COLO829 (cell line): ENCODE measurements at regions not wholly inside any gene's neighbourhood (a gene's known extent, or its start where the extent isn't known, plus 50 kb on each side); places are given as distances from the start of the nearest gene placed in this dataset.

Experiments
- DNase-seq: peaks from one replicate; pipeline ENCODE4 v3.0.0; 2012; ENCODE audit warnings: low spot score

- no peak for DNase-seq
Observed at GRCh38 chr1:222104694-222105392, 363.0 kb upstream of the DUSP10 start.

- no peak for DNase-seq
Observed at GRCh38 chr1:222104097-222104496, 362.2 kb upstream of the DUSP10 start.

DNA sequence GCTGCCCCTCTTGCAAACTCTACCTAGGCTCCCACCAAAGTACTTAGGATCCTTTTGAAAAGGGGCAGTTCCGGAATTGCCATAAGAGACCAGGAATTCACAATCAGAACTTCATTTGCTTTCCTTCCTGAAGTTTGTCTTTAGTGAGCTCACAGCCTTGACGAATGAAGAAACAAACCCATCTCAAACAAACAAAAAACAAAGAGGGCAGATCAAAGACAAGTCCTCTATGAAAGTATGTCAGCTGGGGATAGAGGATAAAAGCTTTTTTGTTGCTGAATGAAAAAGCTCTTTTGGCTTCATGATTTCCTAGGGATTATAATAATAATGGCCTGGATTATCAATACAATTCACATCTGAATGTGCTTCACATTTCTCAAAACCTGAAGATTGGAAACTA lies 357.9 kb upstream of the DUSP10 start:
- DNase-seq: peak; percentile 54

DNA sequence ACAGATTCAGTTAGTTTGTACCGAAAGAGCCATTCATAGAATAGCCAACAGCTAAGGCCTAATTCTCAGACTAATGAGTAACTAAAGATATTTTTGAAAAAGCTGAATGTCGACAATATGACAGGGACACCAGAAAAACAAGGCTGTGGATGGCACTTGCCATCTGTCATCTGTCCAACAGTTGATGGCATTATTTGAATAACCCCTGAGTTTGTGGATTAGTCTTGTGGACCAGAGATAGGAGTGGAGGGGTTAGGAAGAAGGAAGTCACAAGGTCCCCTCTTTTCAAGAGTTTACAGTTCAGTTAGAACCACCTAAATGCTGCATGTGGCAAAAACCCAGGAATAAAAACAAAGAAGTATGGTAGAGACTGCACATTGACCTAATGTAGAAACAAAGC lies 356.5 kb upstream of the DUSP10 start:
- DNase-seq: no peak

GRCh38 chr1:222097588-222097987 lies 355.7 kb upstream of the DUSP10 start:
- DNase-seq: no peak

GRCh38 chr1:222096883-222097282 lies 355.0 kb upstream of the DUSP10 start:
- DNase-seq: no peak

DNA sequence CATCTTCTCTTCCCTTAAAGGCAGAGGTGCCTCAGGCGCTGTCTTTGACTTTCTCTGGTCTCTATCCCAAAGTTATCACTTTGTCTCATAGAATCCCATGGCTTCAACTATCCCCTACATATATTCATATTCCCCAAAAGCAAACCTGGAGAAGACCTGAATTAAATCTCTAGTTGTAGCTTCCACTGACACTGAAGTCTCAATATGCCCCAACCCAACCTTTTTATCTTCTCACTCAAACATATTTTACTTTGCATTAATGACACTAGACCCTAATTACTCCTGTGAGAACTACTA lies 354.5 kb upstream of the DUSP10 start:
- no peak for DNase-seq

- peak; percentile 32 for DNase-seq
Observed at GRCh38 chr1:222095606-222096475, 354.0 kb upstream of the DUSP10 start.

DNA sequence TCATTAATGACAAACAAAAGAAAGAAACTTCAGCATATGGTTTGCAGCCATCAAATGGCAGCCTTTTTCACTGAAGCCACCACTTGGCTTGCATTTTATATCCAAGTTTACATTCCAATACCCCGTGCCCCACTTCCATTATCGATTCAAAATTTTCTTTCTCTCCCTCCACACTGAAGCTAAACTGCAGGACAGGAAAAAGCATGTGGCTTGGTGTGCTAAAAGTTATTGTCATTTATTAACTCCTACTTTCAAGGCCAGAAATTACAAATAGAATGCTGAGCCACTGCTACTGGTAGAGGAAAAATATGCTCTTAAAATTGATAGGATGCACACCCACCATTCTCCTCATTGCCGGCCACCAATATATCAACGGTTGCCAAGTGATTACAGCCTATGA lies 351.6 kb upstream of the DUSP10 start:
- DNase-seq: no peak

GRCh38 chr1:222090103-222090502 lies 348.2 kb upstream of the DUSP10 start:
- DNase-seq: no peak

DNA sequence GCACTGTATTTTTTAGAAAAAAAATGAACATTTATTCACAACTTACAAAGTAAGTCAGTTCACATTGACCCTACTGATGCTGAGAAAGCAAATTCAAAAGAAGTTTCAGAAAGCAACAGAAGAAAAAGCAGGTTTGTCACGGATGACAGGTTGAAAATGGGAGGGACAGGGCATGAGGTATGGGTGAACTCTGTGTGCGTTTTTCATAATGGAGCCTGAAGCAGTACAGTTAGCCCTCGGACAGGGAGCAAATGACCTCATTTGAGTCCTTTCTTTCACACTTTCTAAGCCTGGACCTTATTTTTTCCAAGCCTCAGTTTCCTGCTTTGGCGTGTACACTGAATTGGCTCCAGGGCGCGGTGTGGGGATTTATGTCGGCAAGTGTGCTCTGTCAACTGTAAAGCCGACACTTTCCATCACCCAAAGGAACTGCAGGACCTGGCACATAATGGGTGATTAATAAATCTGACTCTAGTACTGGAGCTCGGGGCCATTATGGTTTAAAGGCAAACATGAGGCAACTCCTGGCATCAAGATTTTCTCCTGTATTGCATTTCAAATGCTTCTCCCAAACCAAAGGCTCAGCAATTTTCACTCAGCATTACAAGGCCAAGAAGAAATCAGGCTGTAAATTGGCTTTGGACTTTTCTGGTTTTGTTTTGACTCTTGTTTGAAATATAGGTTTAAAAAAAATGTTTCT lies 345.5 kb upstream of the DUSP10 start:
- no peak for DNase-seq

GRCh38 chr1:222084996-222085395 lies 343.1 kb upstream of the DUSP10 start:
- DNase-seq: no peak

GRCh38 chr1:222084048-222084447 lies 342.2 kb upstream of the DUSP10 start:
- no peak for DNase-seq

DNA sequence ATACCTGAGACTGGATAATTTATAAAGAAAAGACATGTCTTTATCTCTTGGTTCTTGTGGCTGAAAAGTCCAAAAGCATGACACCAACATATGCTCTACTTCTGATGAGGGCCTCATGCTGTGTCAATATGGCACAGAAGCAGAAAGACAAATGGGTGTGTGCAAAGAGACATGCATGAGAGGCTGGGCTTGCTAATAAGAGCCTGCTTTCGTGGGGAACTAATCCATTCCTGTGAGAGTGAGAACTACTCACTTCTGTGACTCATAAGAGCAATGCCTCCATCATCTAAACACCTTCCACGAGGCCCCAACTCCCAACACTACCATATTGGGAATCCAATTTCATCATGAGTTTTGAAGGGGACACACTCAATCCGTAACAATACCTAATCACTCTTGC lies 340.0 kb upstream of the DUSP10 start:
- DNase-seq: no peak

DNA sequence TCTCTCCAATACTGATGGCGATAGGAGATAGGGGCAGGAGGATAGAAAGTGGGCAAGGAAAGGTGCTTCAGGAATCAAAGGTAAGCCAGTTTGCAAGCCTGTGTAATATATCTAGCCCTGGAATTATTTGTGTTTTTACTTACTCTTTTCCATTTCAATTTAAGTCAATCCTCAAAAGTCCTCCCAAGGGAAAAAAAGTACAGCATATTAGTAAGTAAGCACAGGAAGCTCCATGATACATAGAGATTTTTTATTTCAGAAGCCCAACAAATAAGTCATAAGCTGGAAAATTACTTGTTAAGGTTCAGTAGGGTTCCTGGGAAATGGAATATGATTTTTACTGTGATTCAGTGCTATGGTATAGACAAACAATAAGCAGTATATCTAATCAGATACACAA lies 337.7 kb upstream of the DUSP10 start:
- DNase-seq: no peak

DNA sequence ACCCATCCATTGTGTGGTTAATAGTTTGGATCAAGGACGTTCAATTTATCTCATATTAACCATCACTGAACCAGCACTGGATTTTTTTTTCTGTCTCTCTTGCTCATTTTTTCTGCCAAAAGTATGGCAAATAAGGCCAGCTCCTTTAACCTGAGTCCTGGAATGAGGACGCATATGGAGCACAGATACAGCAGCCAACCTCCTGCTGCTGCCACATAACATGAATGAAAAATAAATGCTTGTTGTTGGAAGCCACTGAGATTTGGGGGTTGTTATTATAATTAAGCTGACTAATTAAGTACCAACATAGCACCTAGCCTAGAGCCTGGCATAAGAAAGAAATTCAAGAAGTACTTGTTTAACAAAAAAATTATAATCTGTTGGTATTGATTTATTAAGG lies 335.3 kb upstream of the DUSP10 start:
- DNase-seq: no peak

DNA sequence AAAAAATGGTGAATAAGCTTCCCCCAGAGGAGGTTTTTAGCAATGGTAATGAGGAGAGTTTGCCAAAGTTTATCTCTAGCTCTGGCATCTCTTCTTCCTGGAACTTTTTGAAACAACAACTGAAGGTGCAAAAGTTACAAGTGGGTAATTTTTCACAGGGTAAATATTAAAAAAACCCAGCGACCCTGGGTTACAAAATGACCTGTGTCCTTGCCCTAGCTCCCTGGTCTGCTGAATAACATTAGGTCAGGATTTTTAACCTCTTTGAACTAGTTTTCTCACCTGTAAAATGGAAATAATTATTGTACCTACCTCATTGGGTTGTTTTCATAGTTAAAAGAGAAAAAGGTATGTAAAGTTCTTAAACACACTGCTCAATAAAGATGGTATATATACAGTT lies 332.4 kb upstream of the DUSP10 start:
- DNase-seq: no peak

DNA sequence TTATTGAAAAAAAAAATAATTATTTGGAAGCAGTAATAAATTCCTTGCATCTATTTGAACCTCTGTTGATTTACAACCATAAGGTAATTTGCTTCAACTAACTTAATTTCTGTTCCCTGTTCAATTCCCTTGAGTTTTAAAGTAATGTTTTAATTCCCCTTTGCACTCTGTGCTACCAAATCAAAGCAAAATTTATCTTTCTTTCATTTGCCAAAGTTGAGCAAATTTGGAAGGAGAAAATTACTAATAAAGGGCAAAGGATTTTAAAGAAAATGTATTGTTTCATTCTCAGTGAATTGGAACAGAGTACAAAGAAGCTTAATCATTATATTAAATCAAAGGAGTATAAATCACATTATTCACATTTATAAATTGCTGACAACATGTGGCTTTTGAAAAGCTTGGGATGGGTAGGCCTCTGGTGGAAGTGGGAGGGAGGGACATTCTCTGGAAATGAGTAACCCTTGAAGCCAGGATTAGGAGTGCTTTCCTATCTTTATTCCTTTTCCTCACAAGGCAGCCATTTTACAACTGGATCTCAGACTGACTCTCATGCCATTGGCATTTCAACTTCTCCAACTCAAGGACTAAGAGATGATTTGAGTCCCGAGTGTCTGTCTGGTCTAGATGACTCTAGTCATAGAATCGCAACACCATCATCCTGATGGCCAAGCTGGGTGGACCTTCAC lies 331.6 kb upstream of the DUSP10 start:
- DNase-seq: peak; percentile 39

GRCh38 chr1:222071387-222071786 lies 329.5 kb upstream of the DUSP10 start:
- DNase-seq: peak; percentile 86

GRCh38 chr1:222068937-222069336 lies 327.0 kb upstream of the DUSP10 start:
- DNase-seq: no peak

- DNase-seq: no peak
Observed at GRCh38 chr1:222068101-222068500, 326.2 kb upstream of the DUSP10 start.

GRCh38 chr1:222066539-222066938 lies 324.6 kb upstream of the DUSP10 start:
- DNase-seq: no peak

DNA sequence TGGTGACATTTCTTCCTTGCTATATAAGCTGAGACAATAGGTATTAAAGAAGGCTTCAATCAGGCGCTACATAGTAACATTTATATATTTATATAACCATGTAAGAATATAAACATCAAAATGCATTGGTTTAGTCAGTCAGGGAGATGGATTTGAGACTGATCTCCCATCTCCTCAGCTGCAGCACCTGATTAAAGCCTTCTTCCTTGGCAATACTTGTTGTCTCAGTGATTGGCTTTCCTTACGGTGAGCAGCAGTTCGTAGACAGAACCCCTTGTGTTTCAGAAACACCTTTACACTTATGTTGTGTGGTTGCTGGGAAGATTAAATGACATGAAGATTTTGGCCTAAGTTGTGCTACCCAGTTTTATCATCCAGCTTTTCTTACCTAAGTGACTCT lies 323.3 kb upstream of the DUSP10 start:
- DNase-seq: no peak
